Uterus (tissue), 3 donors: ENCODE measurements at regions not wholly inside any gene's neighbourhood (a gene's known extent, or its start where the extent isn't known, plus 50 kb on each side); places are given as distances from the start of the nearest gene placed in this dataset.

Experiments
- DNase-seq, 2 donors: peaks; one replicate each; pipeline ENCODE4 v3.0.0-alpha.2; 2019 to 2020
- H3K27ac ChIP-seq, 2 donors: fragments of 200-600 bp; sonication (generic); 1 replicate in 1 of 2; 2 replicates in 1 of 2; pipeline ENCODE4 v1.5.1; 2016 to 2018
- H3K27me3 ChIP-seq, 2 donors: fragments of 200-600 bp; sonication (generic); one replicate each; pipeline ENCODE4 v1.5.1; 2018 to 2019; ENCODE audit warnings: control low read depth in 1 of 2
- H3K36me3 ChIP-seq, 2 donors: fragments of 200-600 bp; sonication (generic); one replicate each; pipeline ENCODE4 v1.5.1; 2019; ENCODE audit warnings: control low read depth in 1 of 2
- H3K4me1 ChIP-seq, 2 donors: fragments of 200-600 bp; sonication (generic); one replicate each; pipeline ENCODE4 v1.5.1; 2018 to 2019; ENCODE audit warnings: control low read depth in 1 of 2
- H3K4me3 ChIP-seq, 2 donors: fragments of 200-600 bp; sonication (generic); 1 replicate in 1 of 2; 2 replicates in 1 of 2; pipeline ENCODE4 v1.5.1; 2018 to 2019; ENCODE audit warnings: mild to moderate bottlenecking in 1 of 2
- H3K9me3 ChIP-seq, 2 donors: fragments of 200-600 bp; sonication (generic); one replicate each; pipeline ENCODE4 v1.5.1; 2019; ENCODE audit warnings: control low read depth in 1 of 2
- POLR2A ChIP-seq, 2 donors: fragments of 450-650 bp; IDR thresholded peaks; one replicate each; pipeline ENCODE4 v1.6.1; 2016; ENCODE audit warnings: antibody characterized with exemption in 2 of 2, mild to moderate bottlenecking in 1 of 2, moderate library complexity in 1 of 2
- intact Hi-C: fragments of 100-400 bp; cut with DNase I; formaldehyde crosslinking; loops from one replicate; pipeline ENCODE4 v1.15.1; 2023; ENCODE audit warnings: low total_unique reads
- TF ChIP-seq, protein P1 (sequence below), 4 experiments: fragments of 200-600 bp in 2 of 4; fragments of 450-650 bp in 2 of 4; sonication (generic) in 2 of 4; IDR thresholded peaks; one replicate each; pipeline ENCODE4 v1.5.1; 2016 to 2019; ENCODE audit warnings: antibody characterized with exemption in 4 of 4, mild to moderate bottlenecking in 2 of 4, moderate library complexity in 1 of 4
- donor health status: DM: yes; HTN: yes; CAD: no.

DNA sequence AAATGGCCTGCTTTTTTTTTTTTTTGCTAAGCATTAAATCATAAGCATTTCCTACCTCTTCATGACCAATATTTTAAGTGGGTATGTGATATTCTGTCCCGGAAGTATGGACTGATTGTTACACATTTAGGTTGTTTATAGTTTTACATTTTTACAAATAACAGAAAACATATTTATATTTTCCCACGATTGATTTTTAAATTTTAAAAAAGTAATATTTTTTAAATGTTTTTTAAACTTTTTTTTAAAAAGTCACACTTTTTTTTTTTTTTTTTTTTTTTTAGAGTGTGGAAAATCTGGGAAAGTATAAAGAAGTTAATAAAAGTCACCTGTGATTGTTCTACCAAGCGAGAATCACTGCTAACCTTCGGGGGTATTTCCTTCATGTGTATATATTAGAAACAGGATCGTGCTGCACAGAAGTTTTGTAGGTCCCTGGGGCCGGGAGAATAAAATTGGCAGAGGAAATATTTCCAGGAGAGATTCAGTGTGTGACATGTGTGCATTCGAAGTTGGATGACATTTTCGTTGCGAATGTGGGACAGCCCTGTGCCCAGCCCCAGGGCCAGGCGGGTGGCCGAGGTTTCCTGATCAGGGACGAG lies 173.1 kb downstream of the CDC5L start:
- Histone ChIP-seq H3K4me1 (no peaks in the 10 kb centered on the region), H3K27me3 (peaks cover 0 to 4% of the 10 kb centered on the region in 2 donors), H3K9me3 (no peaks in the 10 kb centered on the region), H3K4me3 (no peak overlapping the region), H3K36me3 (no peaks in the 10 kb centered on the region), H3K27ac (no peak overlapping the region)
- intact Hi-C loops: no loop called here
- TF ChIP-seq, protein P1, sequence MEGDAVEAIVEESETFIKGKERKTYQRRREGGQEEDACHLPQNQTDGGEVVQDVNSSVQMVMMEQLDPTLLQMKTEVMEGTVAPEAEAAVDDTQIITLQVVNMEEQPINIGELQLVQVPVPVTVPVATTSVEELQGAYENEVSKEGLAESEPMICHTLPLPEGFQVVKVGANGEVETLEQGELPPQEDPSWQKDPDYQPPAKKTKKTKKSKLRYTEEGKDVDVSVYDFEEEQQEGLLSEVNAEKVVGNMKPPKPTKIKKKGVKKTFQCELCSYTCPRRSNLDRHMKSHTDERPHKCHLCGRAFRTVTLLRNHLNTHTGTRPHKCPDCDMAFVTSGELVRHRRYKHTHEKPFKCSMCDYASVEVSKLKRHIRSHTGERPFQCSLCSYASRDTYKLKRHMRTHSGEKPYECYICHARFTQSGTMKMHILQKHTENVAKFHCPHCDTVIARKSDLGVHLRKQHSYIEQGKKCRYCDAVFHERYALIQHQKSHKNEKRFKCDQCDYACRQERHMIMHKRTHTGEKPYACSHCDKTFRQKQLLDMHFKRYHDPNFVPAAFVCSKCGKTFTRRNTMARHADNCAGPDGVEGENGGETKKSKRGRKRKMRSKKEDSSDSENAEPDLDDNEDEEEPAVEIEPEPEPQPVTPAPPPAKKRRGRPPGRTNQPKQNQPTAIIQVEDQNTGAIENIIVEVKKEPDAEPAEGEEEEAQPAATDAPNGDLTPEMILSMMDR (IDR thresholded peaks at IDR 0.05): no peak
- no peak for TF ChIP-seq POLR2A (IDR thresholded peaks at IDR 0.05)
- no peak for DNase-seq

DNA sequence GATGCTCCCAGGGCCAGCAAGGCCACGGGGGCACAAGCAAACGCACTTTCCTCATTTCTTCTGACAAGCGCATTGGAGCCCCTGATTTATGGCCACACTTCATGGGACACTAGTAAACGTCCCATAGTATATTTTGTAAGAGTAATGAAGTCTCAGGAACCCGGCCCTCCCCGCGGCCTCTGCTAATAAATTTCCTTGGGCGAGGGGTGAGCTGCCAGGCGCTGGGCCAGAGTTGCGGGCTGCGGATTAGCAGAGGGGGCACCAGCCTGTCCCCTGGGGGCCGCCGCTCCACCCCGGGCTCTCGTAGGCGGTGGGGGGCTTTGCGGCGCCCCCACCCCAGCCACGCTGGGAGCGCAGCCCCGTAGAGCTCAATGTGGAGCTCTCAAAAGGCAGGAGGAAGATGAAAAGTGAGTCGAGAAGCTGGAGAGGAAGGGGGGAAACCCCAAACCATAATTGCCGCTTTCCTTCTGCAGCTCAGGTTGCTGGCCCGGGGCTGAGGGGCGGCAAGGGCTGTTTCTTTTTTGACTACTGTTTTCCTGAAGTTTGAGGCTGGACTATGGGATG lies 173.6 kb downstream of the CDC5L start:
- intact Hi-C loops: no loop called here
- Histone ChIP-seq H3K4me3 (no peak overlapping the region), H3K27ac (no peak overlapping the region), H3K27me3 (peaks cover 0 to 4% of the 10 kb centered on the region in 2 donors), H3K9me3 (no peaks in the 10 kb centered on the region), H3K4me1 (no peaks in the 10 kb centered on the region), H3K36me3 (no peaks in the 10 kb centered on the region)
- no peak for DNase-seq
- TF ChIP-seq, protein P1 (IDR thresholded peaks at IDR 0.05): no peak
- TF ChIP-seq POLR2A (IDR thresholded peaks at IDR 0.05): no peak

DNA sequence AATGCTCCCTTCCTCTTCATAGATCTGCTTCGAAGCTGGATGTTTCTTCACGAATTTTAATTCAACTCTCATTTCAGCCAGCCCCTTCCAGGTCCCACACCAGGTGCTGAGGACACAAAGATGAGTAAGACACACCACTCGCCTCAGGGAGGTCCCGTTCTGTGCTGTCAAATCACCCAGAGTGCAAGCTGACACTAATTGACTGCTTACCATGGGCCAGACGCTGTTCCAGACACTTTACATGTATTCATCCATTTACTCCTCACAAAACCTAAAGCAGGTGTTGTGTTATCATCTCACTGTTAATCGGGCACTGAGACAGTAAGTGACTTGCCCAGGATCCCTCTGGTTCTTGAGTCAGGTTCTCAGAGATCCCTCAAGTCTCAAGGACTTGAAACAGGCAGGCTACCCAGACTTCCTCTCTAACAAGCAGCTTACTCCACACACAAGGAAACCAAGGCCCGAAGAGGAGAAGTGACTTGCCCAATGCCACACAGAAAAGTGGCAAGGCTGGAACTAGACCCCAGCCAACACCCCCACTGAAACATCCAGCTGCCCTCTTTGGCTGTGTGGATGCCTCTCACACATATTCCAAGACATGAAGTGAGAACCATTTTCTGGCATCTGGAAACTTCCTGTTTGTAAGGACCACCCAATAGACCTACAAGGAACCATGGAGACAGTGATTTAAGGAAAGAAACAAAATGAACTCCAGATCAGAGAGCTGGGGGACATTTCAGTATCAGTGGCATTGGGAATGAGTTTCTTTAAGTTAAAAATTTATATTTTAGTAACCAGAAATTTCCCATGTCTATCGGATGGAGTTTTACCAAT lies 174.5 kb downstream of the CDC5L start:
- Histone ChIP-seq H3K4me3 (no peak overlapping the region), H3K27ac (no peak overlapping the region), H3K36me3 (no peaks in the 10 kb centered on the region), H3K4me1 (no peaks in the 10 kb centered on the region), H3K9me3 (no peaks in the 10 kb centered on the region), H3K27me3 (peaks cover 0 to 4% of the 10 kb centered on the region in 2 donors)
- intact Hi-C loops: no loop called here
- TF ChIP-seq POLR2A (IDR thresholded peaks at IDR 0.05): no peak
- TF ChIP-seq, protein P1 (IDR thresholded peaks at IDR 0.05): no peak
- no peak for DNase-seq

DNA sequence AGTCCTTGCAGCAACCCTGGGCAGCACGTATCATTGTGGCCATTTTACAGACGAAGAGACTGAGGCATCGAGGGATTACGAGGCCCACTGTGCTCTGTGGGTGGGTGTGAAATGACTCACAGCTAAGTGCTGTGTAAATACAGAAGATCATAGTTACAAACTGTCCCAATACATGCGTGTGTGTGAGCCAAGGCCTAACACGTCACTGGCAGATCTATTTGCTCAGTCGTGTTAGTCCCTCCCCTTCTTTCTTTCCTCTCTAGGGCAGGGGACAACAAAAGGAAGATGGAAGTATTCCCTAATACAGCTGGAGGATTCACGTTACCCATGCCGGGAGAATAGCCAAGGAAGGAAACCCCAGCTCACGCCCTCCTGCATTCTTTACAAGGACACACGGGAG lies 175.9 kb downstream of the CDC5L start:
- H3K4me1 ChIP-seq: no peaks in the 10 kb centered on the region
- H3K9me3 ChIP-seq: no peaks in the 10 kb centered on the region
- intact Hi-C loops: no loop called here
- TF ChIP-seq, protein P1 (IDR thresholded peaks at IDR 0.05): no peak
- TF ChIP-seq POLR2A (IDR thresholded peaks at IDR 0.05): no peak
- peak overlapping the region in 1 of 2 donors; percentile 56 for H3K27ac ChIP-seq
- no peak for DNase-seq
- peaks cover 0 to 4% of the 10 kb centered on the region in 2 donors for H3K27me3 ChIP-seq
- H3K36me3 ChIP-seq: no peaks in the 10 kb centered on the region
- H3K4me3 ChIP-seq: no peak overlapping the region
